ENCODE measurements at regions not wholly inside any gene's neighbourhood (a gene's known extent, or its start where the extent isn't known, plus 50 kb on each side); places are given as distances from the start of the nearest gene placed in this dataset.
"Not testable (repeated sequence)": the region's sequence is repeated elsewhere in the genome, so short reads cannot be mapped to it uniquely, and the experiment has no call there.

- TF ChIP-seq HMG20B (CRISPR knock-in tag; IDR thresholded peaks at IDR 0.05) (0 out of 2 replicates have a peak, but pooled peaks have one; percentile 74), ZNF134 (CRISPR knock-in tag; conservative IDR thresholded peaks at IDR 0.05) (peak; percentile 30; the same call in 1 of the 2 replicates), DLX4 (CRISPR knock-in tag; IDR thresholded peaks at IDR 0.05) (peak; percentile 64; the same call in 1 of the 2 replicates), ZNF165 (CRISPR knock-in tag; IDR thresholded peaks at IDR 0.05; ENCODE audit: borderline replicate concordance) (0 out of 2 replicates have a peak, but pooled peaks have one; percentile 14), NFXL1 (CRISPR knock-in tag; IDR thresholded peaks at IDR 0.05) (0 out of 2 replicates have a peak, but pooled peaks have one; percentile 29), ZNF551 (CRISPR knock-in tag; IDR thresholded peaks at IDR 0.05) (0 out of 2 replicates have a peak, but pooled peaks have one; percentile 6), ZSCAN32 (CRISPR knock-in tag; IDR thresholded peaks at IDR 0.05) (0 out of 2 replicates have a peak, but pooled peaks have one; percentile 56), YY1 (IDR thresholded peaks at IDR 0.05; ENCODE audit: borderline replicate concordance in 1 of 3, control insufficient read depth in 1 of 3, extremely low read depth in 1 of 3, insufficient read depth in 3 of 3, insufficient read length in 1 of 3, insufficient replicate concordance in 2 of 3, low read depth in 1 of 3, low read length in 2 of 3) (peak in 1 of 3 experiments; percentile 34), MAZ (CRISPR knock-in tag; conservative IDR thresholded peaks at IDR 0.05 in 1 of 2, IDR thresholded peaks at IDR 0.05 in 1 of 2) (peak in 1 of 2 experiments; percentile 82; a peak in 1 of 4 replicates), CXXC5 (CRISPR knock-in tag; IDR thresholded peaks at IDR 0.05) (0 out of 2 replicates have a peak, but pooled peaks have one; percentile 38), ZBTB17 (CRISPR knock-in tag; IDR thresholded peaks at IDR 0.05) (peak; percentile 84)
- TF ChIP-seq, protein P1, sequence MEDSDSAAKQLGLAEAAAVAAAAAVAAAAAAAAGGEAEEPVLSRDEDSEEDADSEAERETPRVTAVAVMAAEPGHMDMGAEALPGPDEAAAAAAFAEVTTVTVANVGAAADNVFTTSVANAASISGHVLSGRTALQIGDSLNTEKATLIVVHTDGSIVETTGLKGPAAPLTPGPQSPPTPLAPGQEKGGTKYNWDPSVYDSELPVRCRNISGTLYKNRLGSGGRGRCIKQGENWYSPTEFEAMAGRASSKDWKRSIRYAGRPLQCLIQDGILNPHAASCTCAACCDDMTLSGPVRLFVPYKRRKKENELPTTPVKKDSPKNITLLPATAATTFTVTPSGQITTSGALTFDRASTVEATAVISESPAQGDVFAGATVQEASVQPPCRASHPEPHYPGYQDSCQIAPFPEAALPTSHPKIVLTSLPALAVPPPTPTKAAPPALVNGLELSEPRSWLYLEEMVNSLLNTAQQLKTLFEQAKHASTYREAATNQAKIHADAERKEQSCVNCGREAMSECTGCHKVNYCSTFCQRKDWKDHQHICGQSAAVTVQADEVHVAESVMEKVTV (CRISPR knock-in tag; IDR thresholded peaks at IDR 0.05), result 0 out of 2 replicates have a peak, but pooled peaks have one; percentile 14
- TF ChIP-seq, protein P2, sequence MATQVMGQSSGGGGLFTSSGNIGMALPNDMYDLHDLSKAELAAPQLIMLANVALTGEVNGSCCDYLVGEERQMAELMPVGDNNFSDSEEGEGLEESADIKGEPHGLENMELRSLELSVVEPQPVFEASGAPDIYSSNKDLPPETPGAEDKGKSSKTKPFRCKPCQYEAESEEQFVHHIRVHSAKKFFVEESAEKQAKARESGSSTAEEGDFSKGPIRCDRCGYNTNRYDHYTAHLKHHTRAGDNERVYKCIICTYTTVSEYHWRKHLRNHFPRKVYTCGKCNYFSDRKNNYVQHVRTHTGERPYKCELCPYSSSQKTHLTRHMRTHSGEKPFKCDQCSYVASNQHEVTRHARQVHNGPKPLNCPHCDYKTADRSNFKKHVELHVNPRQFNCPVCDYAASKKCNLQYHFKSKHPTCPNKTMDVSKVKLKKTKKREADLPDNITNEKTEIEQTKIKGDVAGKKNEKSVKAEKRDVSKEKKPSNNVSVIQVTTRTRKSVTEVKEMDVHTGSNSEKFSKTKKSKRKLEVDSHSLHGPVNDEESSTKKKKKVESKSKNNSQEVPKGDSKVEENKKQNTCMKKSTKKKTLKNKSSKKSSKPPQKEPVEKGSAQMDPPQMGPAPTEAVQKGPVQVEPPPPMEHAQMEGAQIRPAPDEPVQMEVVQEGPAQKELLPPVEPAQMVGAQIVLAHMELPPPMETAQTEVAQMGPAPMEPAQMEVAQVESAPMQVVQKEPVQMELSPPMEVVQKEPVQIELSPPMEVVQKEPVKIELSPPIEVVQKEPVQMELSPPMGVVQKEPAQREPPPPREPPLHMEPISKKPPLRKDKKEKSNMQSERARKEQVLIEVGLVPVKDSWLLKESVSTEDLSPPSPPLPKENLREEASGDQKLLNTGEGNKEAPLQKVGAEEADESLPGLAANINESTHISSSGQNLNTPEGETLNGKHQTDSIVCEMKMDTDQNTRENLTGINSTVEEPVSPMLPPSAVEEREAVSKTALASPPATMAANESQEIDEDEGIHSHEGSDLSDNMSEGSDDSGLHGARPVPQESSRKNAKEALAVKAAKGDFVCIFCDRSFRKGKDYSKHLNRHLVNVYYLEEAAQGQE (IDR thresholded peaks at IDR 0.05; ENCODE audit: borderline replicate concordance), result not testable (repeated sequence)
- TF ChIP-seq, protein P2 (CRISPR knock-in tag; IDR thresholded peaks at IDR 0.05; ENCODE audit: low read depth), result 0 out of 2 replicates have a peak, but pooled peaks have one; percentile 12
- TF ChIP-seq, protein P3, sequence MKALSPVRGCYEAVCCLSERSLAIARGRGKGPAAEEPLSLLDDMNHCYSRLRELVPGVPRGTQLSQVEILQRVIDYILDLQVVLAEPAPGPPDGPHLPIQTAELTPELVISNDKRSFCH (CRISPR knock-in tag; IDR thresholded peaks at IDR 0.05), result not testable (repeated sequence)
- TF ChIP-seq, protein P3 (tag; IDR thresholded peaks at IDR 0.05), result peak; percentile 64; the same call in 1 of the 2 replicates
These were observed 66.1 kb upstream of the IZUMO1R start (continued) for GRCh38 chr11:94238154-94238735.
